ENCODE measurements at regions not wholly inside any gene's neighbourhood (a gene's known extent, or its start where the extent isn't known, plus 50 kb on each side); places are given as distances from the start of the nearest gene placed in this dataset.

DNA sequence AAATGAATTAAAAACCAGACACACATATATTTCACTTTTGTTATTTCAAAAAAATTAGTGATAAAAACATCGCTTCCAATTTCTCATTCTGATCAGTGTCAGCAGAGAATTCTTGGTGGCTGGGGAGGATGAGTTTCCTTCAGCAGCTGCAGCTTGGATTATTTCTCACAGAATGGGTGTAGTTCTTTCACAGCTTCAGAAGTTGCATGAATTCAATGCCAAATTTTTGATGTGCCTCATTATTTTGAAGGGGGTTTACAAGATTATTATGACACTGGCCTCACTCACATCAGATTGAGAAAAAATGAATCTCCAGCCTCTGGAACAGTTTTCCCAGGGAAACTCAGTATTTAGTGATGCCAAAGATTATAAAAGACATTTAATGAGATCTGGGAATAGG is 184.9 kb upstream of the WDFY3 start:
- TF ChIP-seq EZH2phosphoT487 (IDR thresholded peaks at IDR 0.05; ENCODE audit: insufficient read depth, low read depth) (no peak), EZH2 (IDR thresholded peaks at IDR 0.05; ENCODE audit: insufficient read depth, poor library complexity, severe bottlenecking) (no peak)
